K562 (cell line): ENCODE measurements at regions not wholly inside any gene's neighbourhood (a gene's known extent, or its start where the extent isn't known, plus 50 kb on each side); places are given as distances from the start of the nearest gene placed in this dataset.

Experiments used
- ATAC-seq: fragments of 200-7000 bp; cut with Tn5 transposase; 3 replicates; pipeline ENCODE4 v1.9.1; 2020; ENCODE audit warnings: moderate library complexity
- BruUV-seq: library from RNA; stranded (reverse); fragments of 400-500 nt; replicated peaks from 2 replicates; lab custom pipeline; 2021; lab: Mats Ljungman, UMichigan
- CTCF ChIA-PET: fragments of 300-600 bp; formaldehyde crosslinking; extraction: SDS; loops from one replicate; lab custom pipeline; 2021; ENCODE audit warnings: low intra/inter-chr PET ratio; lab: Yijun Ruan, JAX
- POLR2A ChIA-PET: fragments of 300-600, 350-650 bp; sonication (Branson Sonifier 250); formaldehyde crosslinking; extraction: SDS; loops from one replicate; lab custom pipeline; 2021; ENCODE audit warnings: antibody characterized with exemption, inconsistent platforms; lab: Yijun Ruan, JAX
- DNase-seq, 4 experiments: peaks; one replicate each; pipeline versions ENCODE4 v3.0.0 to v3.0.0-alpha.2; 2011 to 2018; ENCODE audit warnings: low spot score in 3 of 4, mixed read lengths in 3 of 4; ENCODE audit errors: extremely low read depth in 1 of 4
- FAIRE-seq: peaks from 2 replicates; lab custom pipeline; 2011; peaks lifted over from hg19 to GRCh38; lab: Jason Lieb, UNC
- H2AFZ ChIP-seq: 2 replicates; pipeline ENCODE4 v1.6.0; 2011; ENCODE audit warnings: low read depth, low read length, control low read depth, inconsistent platforms
- H3K27ac ChIP-seq: fragments of 200-600 bp; 3 replicates; pipeline ENCODE4 v1.8.0; 2011; ENCODE audit warnings: low read depth, mild to moderate bottlenecking, control low read depth, inconsistent platforms, low read length, moderate library complexity, mixed read lengths; ENCODE audit errors: extremely low read depth
- H3K27me3 ChIP-seq, 2 experiments: fragments of 300-600 bp in 1 of 2; 2 replicates in 1 of 2; 3 replicates in 1 of 2; pipeline versions ENCODE4 v1.6.0 to v1.8.0; 2011; ENCODE audit warnings: inconsistent platforms in 2 of 2, low read length in 2 of 2, mild to moderate bottlenecking in 1 of 2, mixed read lengths in 1 of 2, moderate library complexity in 1 of 2; ENCODE audit not compliant: control insufficient read depth in 2 of 2, insufficient read depth in 2 of 2
- H3K36me3 ChIP-seq: fragments of 300-600 bp; 3 replicates; pipeline ENCODE4 v1.8.0; 2011; ENCODE audit warnings: mild to moderate bottlenecking, low read length, inconsistent platforms; ENCODE audit not compliant: control insufficient read depth, insufficient read depth
- H3K4me1 ChIP-seq, 2 experiments: fragments of 200-600 bp in 1 of 2; replicated peaks in 1 of 2; 2 replicates in 1 of 2; 3 replicates in 1 of 2; pipeline versions ENCODE4 v1.5.1 to v1.8.0; 2011; ENCODE audit warnings: inconsistent platforms in 2 of 2, low read length in 2 of 2, mild to moderate bottlenecking in 1 of 2, mixed read lengths in 1 of 2, moderate library complexity in 1 of 2; ENCODE audit not compliant: control insufficient read depth in 2 of 2, insufficient read depth in 2 of 2
- H3K4me2 ChIP-seq: 2 replicates; pipeline ENCODE4 v1.6.1; 2011; ENCODE audit warnings: low read length, control low read depth, inconsistent platforms, mixed read lengths; ENCODE audit not compliant: insufficient read depth
- H3K4me3 ChIP-seq: fragments of 200-600 bp; sonication (generic), shearing (Covaris generic); 2 replicates; pipeline ENCODE4 v1.5.1; 2016; ENCODE audit warnings: control low read depth, inconsistent platforms
- H3K79me2 ChIP-seq: fragments of 200-600 bp; 3 replicates; pipeline ENCODE4 v1.8.0; 2011; ENCODE audit warnings: low read length, inconsistent platforms; ENCODE audit not compliant: control insufficient read depth, insufficient read depth
- H3K9ac ChIP-seq, 2 experiments: 2 replicates each; pipeline versions ENCODE4 v1.6.0 to v1.6.1; 2011; ENCODE audit warnings: low read depth in 2 of 2, low read length in 2 of 2, control low read depth in 1 of 2, inconsistent platforms in 1 of 2, mild to moderate bottlenecking in 1 of 2, mixed read lengths in 1 of 2; ENCODE audit not compliant: insufficient read depth in 1 of 2
- H3K9me1 ChIP-seq: one replicate; pipeline ENCODE4 v1.6.0; 2011; ENCODE audit warnings: inconsistent platforms, mild to moderate bottlenecking, low read length, moderate library complexity; ENCODE audit not compliant: control insufficient read depth, insufficient read depth
- H3K9me3 ChIP-seq: replicated peaks from 2 replicates; pipeline ENCODE4 v1.5.1; 2011; ENCODE audit warnings: low read depth, low read length, inconsistent platforms; ENCODE audit not compliant: control insufficient read depth, insufficient read depth
- H4K20me1 ChIP-seq: replicated peaks from 2 replicates; pipeline ENCODE4 v1.6.1; 2011; ENCODE audit warnings: low read length, inconsistent platforms, mixed read lengths; ENCODE audit not compliant: control insufficient read depth, insufficient read depth
- BHLHE40 ChIP-seq: IDR thresholded peaks from 2 replicates; pipeline ENCODE4 v1.6.1; 2011; ENCODE audit warnings: low read length, improper control_type of control experiment
- CHD4 ChIP-seq: fragments of 200-600 bp; sonication (generic); IDR thresholded peaks from 3 replicates; pipeline ENCODE4 v1.6.1; 2012; ENCODE audit warnings: low read depth, mild to moderate bottlenecking, mixed read lengths, low read length, inconsistent platforms; ENCODE audit not compliant: insufficient read depth, insufficient replicate concordance, poor library complexity, severe bottlenecking
- CTCFL ChIP-seq: IDR thresholded peaks from 2 replicates; pipeline ENCODE4 v1.6.1; 2011; ENCODE audit warnings: borderline replicate concordance, low read depth, mild to moderate bottlenecking, moderate library complexity, low read length; ENCODE audit not compliant: insufficient read depth, poor library complexity, severe bottlenecking
- ETV5 ChIP-seq: sonication (generic); formaldehyde crosslinking; IDR thresholded peaks from 2 replicates; pipeline ENCODE4 v1.4.0; 2020; ENCODE audit warnings: low read depth, mild to moderate bottlenecking, missing genetic modification reagents
- FOXA1 ChIP-seq: fragments of 450-650 bp; IDR thresholded peaks from 2 replicates; pipeline ENCODE4 v1.6.1; 2016; ENCODE audit warnings: mild to moderate bottlenecking, borderline replicate concordance
- MTA1 ChIP-seq: fragments of 450-650 bp; IDR thresholded peaks from 2 replicates; pipeline ENCODE4 v1.6.1; 2017; ENCODE audit warnings: borderline replicate concordance
- U2AF1 ChIP-seq: fragments of 200-400 bp; formaldehyde crosslinking; optimal IDR thresholded peaks from 2 replicates; pipeline ENCODE3; 2017; ENCODE audit warnings: mild to moderate bottlenecking, low read depth, low read length, moderate library complexity
- ZHX1 ChIP-seq: fragments of 150-350 bp; conservative IDR thresholded peaks from 2 replicates; pipeline ENCODE4 v1.6.1; 2014; ENCODE audit warnings: low read length
- ZNF224 ChIP-seq: sonication (generic); formaldehyde crosslinking; IDR thresholded peaks from 2 replicates; pipeline ENCODE4 v1.8.0; 2022; ENCODE audit warnings: mild to moderate bottlenecking, missing genetic modification reagents
- ZNF23 ChIP-seq: fragments of 250-450 bp; sonication (Bioruptor Pico); IDR thresholded peaks from 2 replicates; pipeline ENCODE4 v1.4.0; 2020; ENCODE audit warnings: mild to moderate bottlenecking
- ZNF354B ChIP-seq: fragments of 250-450 bp; sonication (Bioruptor Pico); IDR thresholded peaks from 2 replicates; pipeline ENCODE4 v1.4.0; 2020
- ZNF41 ChIP-seq: fragments of 250-450 bp; sonication (Bioruptor Pico); conservative IDR thresholded peaks from 2 replicates; pipeline ENCODE4 v1.4.0; 2020; ENCODE audit warnings: mild to moderate bottlenecking
- WGBS: fragments of 100-300 bp; shearing (Covaris generic); methylation state at CpG from one replicate; pipeline ENCODE4 v1.1.6; 2016; ENCODE audit warnings: low coverage, mixed read lengths; ENCODE audit not compliant: insufficient coverage; ENCODE audit errors: missing lambda C conversion rate; 5-methylcytosine and 5-hydroxymethylcytosine counted together
- in situ Hi-C: fragments of 300-500 bp; cut with MboI; formaldehyde crosslinking; loops from 4 replicates; pipeline ENCODE4 v1.15.0; 2018; ENCODE audit warnings: inconsistent platforms, mixed read lengths
- intact Hi-C: fragments of 100-400 bp; cut with micrococcal nuclease; formaldehyde crosslinking; loops from 2 replicates; pipeline ENCODE4 v1.14.2; 2022
- TF ChIP-seq, protein P1 (sequence below): sonication (generic); formaldehyde crosslinking; IDR thresholded peaks from 2 replicates; pipeline ENCODE4 v1.9.0; 2022; ENCODE audit warnings: mild to moderate bottlenecking, missing genetic modification reagents
- TF ChIP-seq, protein P2 (sequence below): fragments of 250-450 bp; sonication (Bioruptor Pico); IDR thresholded peaks from 2 replicates; pipeline ENCODE4 v1.4.0; 2020; ENCODE audit warnings: borderline replicate concordance

DNA sequence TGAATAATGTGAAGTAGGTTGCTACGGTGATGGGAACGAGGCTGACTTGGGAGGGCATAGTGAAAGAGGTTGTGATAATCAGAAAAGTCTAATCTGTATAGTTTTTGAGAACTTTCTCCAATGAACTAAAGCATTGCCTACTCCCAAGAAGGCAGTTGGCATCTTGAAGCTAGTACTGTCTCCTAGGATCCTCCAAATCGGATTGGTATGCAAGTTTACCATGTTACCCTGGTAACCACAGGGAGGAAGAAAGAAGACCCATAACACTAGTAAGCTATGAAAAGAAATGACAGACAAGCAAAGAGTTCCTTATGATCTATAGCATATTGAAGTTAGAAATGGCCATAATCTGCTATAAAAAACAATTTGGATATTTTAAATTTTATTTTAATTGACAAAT lies 127.2 kb upstream of the SYNPR start:
- CTCF ChIA-PET = no interaction called here
- ATAC-seq (no peak), DNase-seq (no peak), FAIRE-seq (no peak)
- H3K36me3 ChIP-seq = no peaks in the 10 kb centered on the region
- in situ Hi-C loops (no loop called here), intact Hi-C loops (no loop called here)
- H3K4me1 ChIP-seq = no peaks in the 10 kb centered on the region
- no peak overlapping the region for H3K4me3 ChIP-seq
- H4K20me1 ChIP-seq = no peaks in the 10 kb centered on the region
- no peak overlapping the region for H3K27ac ChIP-seq
- no TSS peak for BruUV-seq
- H2AFZ ChIP-seq = no peak overlapping the region
- POLR2A ChIA-PET = no interaction called here
- H3K9me3 ChIP-seq = no peaks in the 10 kb centered on the region
- H3K9me1 ChIP-seq = no peaks in the 10 kb centered on the region
- WGBS = 0% methylated on average over 3 of the region's 3 CpGs
- H3K9ac ChIP-seq = no peak overlapping the region
- H3K4me2 ChIP-seq = no peak overlapping the region
- no peaks in the 10 kb centered on the region for H3K79me2 ChIP-seq
- H3K27me3 ChIP-seq = no peaks in the 10 kb centered on the region
- TF ChIP-seq ETV5 = no peak
- TF ChIP-seq, protein P1, sequence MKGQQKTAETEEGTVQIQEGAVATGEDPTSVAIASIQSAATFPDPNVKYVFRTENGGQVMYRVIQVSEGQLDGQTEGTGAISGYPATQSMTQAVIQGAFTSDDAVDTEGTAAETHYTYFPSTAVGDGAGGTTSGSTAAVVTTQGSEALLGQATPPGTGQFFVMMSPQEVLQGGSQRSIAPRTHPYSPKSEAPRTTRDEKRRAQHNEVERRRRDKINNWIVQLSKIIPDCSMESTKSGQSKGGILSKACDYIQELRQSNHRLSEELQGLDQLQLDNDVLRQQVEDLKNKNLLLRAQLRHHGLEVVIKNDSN (CRISPR knock-in tag) = no peak
- TF ChIP-seq ZNF41 = no peak
- TF ChIP-seq, protein P2, sequence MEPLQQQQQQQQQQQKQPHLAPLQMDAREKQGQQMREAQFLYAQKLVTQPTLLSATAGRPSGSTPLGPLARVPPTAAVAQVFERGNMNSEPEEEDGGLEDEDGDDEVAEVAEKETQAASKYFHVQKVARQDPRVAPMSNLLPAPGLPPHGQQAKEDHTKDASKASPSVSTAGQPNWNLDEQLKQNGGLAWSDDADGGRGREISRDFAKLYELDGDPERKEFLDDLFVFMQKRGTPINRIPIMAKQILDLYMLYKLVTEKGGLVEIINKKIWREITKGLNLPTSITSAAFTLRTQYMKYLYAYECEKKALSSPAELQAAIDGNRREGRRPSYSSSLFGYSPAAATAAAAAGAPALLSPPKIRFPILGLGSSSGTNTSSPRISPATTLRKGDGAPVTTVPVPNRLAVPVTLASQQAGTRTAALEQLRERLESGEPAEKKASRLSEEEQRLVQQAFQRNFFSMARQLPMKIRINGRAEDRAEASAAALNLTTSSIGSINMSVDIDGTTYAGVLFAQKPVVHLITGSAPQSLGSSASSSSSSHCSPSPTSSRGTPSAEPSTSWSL (CRISPR knock-in tag) = no peak
- no peak for TF ChIP-seq U2AF1
- TF ChIP-seq BHLHE40 = no peak
- TF ChIP-seq ZNF354B = no peak
- TF ChIP-seq FOXA1 = no peak
- no peak for TF ChIP-seq MTA1
- no peak for TF ChIP-seq CTCFL
- TF ChIP-seq ZHX1 = no peak
- TF ChIP-seq ZNF224 (CRISPR knock-in tag) = no peak
- TF ChIP-seq CHD4 = no peak
- TF ChIP-seq ZNF23 (CRISPR knock-in tag) = no peak
